HG03354 (cell line): ENCODE measurements at regions not wholly inside any gene's neighbourhood (a gene's known extent, or its start where the extent isn't known, plus 50 kb on each side); places are given as distances from the start of the nearest gene placed in this dataset.
A peak's percentile ranks its signal among the peaks of the same experiment; 100 is the strongest.
"Not testable (repeated sequence)": the region's sequence is repeated elsewhere in the genome, so short reads cannot be mapped to it uniquely, and the experiment has no call there.

Experiments
- ATAC-seq: cut with Tn5 transposase; IDR thresholded peaks from one replicate; pipeline ENCODE4 v1.9.1; 2021; ENCODE audit warnings: mild to moderate bottlenecking; ENCODE audit not compliant: unreplicated experiment, poor library complexity, severe bottlenecking

DNA sequence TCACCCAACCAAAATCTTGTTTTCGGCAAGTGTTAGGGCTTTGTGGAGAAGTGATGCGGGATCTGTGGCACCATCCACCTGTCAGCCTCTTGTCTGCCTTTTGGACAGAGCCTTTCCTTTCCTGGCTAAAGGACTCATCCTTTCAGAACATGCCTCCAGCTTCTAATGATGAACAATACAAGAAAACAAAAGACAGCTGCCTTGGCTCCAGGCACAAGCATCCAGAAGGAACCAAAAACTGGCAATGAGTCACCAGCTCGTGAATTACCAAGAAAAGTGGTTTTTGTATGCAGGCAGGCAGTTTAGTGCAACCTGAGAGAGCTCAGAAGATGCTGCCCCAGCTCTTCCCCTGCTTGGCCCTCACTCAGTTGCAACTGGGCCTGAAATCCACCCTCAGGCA, 84.6 kb upstream of the NAMPT start:
- no peak for ATAC-seq

DNA sequence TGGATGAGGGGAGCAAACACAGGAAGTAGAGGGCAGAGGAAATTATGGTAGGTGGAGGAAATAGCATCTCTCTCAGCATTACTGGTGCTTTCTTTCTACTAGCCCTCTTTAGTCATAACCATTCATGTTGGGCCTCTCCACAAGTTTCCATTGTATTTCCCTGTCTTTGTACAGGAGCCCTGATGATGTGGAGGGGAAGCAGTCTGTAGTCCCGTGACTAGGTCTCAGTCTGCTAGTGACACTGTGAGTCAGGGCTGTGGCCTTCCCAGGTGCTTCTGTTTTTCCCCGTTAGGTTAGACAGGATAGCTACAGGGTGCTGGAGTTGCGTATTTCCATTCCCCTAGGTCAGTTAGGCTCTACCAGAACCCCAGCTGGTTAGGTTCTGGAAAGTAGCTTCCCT, 82.9 kb upstream of the NAMPT start:
- ATAC-seq: no peak

DNA sequence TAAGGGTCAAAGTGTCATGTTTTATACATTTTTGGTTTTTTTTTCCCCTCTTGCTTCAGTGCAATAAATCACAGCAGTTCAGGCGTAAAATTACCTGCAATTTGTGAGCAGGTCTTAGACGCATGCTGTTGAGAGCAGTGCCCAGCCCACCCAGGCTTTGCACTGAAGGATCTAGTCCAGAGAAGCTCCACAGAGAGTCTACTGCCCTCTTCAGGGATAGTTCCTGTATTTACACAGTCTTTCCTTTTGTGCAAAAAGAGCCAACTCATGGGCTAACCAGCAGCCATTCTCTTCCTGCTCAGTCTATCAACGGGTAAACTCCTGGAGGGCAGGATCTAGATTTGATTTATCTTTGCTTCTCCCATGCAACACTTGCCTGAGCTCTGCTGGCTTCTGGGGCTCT, 82.2 kb upstream of the NAMPT start:
- ATAC-seq: no peak

DNA sequence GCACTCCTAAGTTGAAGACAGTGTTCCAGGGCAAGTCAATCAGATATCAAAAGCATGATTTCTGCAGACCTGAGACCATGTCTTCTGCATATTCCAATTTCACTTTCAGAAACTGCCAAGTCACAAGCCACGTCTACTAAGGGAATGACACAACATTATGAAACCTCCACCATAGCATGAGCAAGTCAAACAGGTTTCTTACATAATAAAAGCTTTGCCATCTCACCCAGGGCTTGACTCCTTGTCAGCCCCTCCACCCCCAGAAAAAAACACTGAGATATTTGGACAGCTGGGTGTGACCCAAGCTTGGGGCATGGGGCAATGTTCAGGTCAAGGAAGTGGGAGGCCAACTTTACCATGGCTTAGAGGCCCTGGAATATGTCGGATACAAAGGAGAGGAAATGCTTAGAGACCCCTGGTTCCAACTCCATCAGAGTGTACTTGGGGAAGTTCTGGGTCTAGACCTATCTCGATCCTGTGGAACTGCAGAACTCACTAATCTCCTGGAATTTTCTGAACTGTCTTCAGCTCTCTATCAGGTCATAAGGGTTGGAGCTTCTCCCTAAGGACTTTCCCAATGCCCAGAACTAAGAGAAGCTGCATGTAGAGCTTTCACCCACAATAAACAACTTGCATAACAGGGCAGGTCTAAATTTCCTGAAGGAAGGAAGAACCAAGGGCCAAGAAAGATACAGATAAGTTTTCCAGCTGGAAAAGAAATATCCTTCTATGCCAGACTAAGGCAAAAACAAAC, 80.6 kb upstream of the NAMPT start:
- peak; percentile 89 for ATAC-seq

DNA sequence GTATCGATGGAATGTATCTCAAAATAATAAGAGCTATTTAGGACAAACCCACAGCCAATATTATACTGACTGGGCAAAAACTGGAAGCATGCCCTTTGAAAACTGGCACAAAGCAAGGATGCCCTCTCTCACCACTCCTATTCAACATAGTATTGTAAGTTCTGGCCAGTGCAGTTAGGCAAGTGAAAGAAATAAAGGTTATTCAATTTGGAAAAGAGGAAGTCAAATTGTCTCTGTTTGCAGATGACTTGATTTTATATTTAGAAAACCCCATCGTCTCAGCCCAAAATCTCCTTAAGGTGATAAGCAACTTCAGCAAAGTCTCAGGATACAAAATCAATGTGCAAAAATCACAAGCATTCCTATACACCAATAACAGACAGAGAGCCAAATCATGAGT, 77.7 kb upstream of the NAMPT start:
- ATAC-seq: not testable (repeated sequence)

DNA sequence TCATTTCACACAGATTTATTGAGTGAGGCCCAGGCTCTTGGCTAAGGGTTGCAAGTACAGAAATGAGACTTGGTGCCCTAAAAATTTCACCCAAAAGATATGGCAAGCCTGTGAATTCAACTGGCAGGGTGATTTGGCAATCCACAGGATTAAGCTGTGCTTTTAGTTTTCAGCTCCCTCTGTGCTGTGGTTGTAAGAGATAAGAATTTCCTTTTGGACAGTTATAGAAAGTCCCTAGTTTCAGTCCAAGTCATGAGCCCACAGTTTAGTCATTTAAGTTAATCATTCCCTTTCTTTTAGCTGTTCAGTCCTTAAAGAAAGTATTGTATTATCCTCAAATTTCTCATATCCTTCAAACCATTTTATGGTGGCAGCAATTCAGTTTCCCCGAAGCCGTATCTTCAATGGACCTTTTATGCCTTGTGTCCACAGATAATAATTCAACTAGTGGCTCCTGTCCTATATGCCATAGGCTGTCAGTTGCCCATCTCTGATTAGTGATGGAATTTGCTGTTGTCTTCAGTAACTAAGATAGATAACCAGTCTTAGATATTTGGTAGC, 73.4 kb upstream of the NAMPT start:
- ATAC-seq: peak; percentile 90

DNA sequence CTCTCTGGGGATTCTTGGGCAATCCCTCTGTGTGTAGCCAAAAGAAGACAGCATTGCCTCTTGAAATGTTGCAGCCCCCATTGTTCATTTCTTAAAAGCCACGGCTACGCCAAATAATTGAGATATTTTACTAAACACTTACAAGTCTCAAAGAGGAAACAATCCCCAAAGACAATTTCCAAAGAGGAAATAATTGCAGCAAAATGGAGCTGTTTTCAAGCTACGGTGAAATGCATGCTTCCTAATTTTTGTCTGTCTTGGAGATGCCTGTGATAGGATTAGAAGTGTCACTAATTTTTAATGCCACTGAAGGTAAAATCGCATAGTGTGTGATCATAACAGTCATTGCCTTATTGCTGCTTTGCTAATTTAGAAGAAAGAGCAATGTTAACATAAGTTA, 72.9 kb upstream of the NAMPT start:
- peak; percentile 10 for ATAC-seq

DNA sequence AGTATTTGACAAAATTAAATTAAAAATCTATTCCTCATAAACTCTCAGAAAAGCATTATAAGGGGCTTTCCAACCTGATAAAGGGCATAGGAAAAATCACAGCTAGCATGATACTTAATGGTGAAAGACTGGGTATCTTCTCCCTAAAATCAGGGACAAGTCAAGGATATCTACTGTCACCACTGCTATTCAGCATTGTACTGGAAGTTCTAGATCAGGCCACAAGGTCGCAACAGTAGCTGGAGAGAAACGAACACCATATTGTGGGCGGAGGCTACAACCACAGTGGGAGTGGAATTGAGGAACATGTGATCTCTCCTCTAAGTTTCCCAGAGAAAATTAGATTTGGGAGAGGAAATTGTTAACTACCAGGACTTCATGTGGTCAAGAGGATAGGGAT, 70.0 kb upstream of the NAMPT start:
- no peak for ATAC-seq

DNA sequence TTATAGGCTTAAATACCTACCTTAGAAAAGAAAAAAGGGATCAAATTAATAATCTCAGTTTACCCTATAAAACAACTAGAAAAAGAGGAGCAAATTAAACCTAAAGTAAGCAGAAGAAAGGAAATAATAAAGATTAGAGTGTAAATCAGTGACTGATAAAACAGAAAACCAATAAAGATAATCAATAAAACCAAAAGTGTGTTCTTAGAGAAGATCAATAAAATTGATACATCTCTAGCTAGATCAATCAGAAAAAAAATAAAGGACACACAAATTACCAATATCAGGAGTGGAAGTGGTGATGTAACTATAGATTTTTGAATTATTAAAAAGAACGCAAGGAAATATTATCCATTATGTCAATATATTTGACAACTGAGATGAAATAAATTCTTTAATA, 69.2 kb upstream of the NAMPT start:
- ATAC-seq: no peak

DNA sequence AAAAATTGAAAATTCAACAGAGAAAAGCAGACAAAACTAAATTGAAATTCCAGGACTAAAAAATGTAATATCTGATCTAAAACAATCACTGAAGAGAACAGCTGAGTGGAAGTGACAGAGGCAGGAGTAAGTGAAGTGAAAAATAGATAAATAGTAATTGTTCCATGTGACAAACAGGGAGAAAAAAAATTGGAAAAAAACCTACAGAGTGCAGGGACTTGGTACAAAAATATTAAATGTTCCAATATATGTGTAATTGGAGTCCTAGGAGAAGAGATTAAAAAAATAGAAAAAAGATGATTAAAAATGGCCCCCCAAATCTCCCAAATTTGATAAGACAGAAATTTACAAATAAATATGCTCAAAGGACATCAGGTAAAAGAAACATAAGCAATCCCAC, 63.4 kb upstream of the NAMPT start:
- ATAC-seq: no peak

DNA sequence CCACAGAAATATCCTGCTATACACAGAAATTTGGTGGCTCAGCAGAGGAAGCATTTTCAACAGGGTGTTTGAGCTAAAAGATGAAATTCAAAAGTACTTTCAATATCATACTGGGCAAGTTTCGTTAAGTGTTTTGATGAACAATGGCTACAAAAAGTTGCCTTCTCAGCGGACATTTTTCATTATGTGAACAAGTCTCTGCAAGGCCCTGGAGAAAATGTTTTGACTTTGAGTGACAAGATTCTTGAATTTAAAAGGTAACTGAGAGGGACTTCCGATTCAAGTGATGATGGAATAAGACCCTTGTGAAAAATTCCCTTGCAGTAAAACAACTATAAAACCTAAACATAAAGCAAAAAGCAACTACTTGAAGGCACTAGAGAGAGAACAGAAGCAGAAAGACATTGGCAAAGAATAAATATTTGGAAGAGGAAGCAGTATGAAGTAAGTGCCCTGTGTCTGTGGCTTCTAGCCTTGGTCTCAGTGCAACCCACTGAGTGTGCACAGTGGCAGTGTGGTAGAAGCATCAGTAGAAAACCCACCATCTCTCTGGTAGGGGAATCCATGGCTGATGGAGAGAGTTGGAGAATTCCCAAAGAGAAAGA, 62.5 kb upstream of the NAMPT start:
- no peak for ATAC-seq

DNA sequence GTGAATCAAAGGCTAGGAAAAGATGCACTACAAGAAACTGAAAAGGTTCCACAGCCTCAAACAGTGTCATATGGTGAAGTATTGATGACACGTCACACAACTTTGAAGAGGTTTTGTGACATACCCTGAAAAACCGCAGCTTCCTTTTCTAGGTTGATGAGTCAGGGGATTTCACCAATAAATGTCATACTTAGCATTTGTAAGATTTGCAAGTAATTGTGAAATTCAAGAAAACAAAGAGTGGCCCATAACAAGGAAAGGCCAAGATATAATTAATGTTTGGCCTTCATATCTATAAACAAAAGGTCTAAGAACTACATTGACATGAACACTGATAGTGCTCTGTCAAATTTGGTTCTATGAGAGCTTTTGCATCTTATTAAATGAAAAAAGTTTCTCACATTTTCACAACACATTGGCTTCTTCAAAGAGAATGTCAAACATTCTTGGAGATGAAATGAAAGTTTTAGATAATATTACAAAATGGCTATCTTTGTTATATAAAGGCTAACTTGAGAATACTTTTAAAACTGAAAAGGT, 62.0 kb upstream of the NAMPT start:
- ATAC-seq: peak; percentile 92

DNA sequence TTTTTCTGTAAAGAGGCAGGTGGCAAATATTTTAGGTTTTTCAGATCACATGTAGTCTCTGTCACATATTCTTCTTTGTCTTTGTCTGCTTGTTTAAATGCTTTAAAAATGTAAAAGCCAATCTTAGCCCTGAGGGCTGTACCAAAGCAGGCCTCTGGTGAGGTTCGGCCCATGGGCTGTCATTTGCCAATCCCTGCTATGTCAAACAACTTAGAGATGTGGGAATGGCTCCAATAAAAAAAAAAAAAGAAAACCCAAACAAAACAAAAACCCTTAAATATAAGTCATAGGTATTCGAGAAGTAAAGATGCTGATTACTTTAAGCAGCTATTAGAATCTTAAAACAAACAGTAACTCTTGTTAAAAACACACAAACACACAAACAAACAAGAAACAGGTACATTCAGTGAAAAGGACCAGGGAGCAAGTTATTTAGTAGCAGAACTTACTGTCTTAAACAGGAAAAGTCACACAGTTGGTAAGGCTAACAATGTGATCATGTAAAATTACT, 61.4 kb upstream of the NAMPT start:
- ATAC-seq: no peak

DNA sequence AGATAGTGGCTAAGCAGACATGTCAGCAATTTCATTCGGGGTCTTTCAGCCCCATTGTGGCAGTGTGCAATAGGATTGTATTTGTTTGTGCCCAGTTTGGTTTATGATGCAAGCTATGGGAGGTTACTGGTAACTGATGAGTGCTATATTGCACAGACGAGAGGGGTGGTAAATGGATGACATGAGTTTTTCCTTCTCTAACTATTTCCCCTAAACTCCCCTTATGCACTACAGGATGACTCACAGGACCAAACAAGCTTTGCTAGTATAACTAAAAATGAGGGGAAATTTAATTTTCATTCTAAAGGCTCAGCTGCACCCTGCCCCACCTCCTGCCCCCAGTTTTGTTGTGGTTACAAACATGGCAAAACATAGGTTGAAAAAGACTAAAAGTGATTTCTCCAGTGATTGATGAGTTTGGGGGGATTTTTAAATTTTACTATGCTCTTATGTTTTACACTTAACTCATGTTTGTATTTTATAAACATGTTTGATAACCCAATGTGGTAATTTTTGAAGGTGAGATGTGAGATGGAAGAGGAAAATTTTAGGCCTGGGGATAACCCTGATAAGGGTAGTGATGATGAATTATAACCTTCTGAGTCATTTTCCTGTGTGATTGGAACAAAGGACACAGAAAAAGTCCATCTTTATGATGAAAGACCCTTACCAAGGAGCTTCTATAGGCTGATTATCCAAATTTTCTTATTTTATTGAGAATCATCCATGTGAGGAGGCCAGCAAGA, 60.8 kb upstream of the NAMPT start:
- ATAC-seq: peak; percentile 36

DNA sequence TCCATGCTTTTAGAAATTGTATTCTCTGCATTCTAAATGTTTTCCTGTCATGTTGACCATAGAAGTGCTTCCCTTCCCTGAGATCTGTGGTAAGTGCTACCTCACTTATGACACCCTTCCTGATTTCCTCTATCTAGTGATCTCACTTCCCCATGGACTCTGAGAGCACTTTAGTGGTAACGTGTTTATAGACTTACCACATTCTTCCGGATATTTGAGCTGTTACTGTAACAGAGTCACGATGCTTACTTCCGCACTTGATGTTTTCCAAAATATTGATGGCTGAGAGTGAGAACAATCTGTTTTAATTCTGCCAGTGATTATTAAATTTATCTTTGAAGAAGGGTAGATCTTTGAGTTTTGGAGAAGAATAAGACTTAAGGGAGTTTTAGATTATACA, 60.1 kb upstream of the NAMPT start:
- no peak for ATAC-seq

DNA sequence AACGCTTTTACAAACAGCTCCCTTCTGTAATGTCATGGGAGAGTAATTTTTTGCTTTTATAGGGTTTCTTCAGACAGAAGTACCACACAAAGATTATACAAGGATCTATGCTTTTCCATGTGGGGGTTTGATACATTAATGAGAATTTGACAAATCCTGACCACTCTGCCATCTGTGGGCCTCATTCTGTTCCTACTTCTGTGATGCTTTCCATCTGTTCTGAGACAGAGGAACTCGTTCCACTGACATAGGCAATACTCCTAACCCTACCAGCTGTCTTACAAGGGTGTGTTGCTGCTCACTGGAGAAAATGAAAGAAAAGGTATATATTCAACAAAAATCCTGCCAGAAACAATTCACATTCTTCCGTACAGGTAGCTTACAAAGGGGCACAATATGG, 59.4 kb upstream of the NAMPT start:
- no peak for ATAC-seq

DNA sequence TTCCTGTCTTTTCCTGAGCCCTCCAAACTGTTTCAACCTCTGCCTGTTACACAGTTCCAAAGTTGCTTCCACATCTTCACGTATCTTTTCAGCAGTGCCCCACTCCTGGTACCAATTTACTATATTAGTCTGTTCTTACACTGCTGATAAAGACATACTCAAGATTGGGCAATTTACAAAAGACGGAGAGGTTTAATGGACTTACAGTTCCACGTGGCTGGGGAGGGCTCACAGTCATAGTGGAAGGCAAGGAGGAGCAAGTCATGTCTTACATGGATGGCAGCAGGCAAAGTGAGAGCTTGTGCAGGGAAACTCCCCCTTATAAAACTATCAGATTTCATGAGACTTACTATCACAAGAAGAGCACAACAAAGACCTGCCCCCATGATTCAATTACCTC, 57.3 kb upstream of the NAMPT start:
- ATAC-seq: not testable (repeated sequence)

DNA sequence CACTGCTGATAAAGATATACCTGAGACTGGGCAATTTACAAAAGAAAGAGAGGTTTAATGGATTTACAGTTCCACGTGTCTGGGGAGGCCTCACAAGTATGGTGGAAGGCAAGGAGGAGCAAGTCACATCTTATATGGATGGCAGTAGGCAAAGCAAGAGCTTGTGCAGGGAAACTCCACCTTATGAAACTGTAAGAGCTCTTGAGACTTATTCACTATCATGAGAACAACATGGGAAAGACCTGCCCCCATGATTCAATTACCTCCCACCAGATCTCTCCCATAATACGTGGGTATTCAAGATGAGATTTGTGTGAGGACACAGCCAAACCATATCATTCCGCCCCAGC, 55.4 kb upstream of the NAMPT start:
- ATAC-seq: not testable (repeated sequence)

DNA sequence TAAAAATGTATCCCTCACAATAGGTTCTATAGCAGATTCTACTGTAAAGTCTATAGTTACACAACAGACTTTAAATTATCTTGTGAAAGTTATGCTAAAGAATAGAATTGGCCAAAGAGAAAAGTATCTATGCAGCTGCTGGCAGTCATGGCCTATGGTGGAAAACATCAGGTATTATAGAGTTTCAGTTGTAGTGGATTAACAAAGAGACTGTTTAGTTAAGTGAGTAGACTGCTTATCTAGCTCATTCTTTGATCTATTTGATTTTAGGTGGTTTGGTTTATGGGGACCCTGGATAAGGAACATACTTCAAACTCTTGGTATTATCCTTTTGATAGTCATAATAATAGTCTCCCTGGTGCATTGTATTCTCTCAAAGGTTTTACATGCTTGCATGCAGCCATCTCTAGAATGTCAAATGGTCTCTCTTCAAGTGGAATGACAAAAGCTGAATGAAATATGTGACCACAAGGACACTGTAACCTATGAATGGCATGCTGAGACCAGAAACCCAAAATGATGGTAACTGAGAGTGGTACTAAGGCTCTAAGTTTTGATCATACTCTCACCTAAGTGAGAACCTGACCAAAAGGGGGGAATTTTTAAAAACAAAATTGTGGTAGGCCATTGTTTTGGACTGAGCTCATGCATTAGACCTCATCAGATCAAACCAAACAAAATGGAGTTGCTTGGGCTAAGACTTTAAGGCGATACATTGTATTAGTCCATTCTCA, 54.9 kb upstream of the NAMPT start:
- no peak for ATAC-seq

DNA sequence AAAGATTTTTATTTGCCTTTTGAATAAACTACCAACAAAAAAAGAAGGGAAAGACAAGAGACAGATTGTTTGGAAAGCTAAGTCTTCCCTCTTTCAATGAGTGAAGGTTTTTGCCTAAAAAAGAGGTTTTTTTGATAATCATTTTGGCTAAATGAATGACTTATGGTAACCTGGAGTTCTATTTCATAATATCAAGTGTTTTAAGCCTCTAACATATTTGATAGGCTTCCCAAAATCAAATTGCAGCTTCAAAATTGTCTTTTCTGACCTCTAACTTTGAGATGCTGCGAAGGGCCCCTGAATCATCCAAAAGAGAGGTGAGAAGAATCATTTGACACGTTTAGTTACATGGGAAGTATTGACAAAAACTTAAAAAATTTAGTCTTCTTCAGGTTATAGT, 53.0 kb upstream of the NAMPT start:
- ATAC-seq: no peak
